Nephron progenitor cell (in vitro differentiated cells): ENCODE measurements at regions not wholly inside any gene's neighbourhood (a gene's known extent, or its start where the extent isn't known, plus 50 kb on each side); places are given as distances from the start of the nearest gene placed in this dataset.

ENCODE experiments used
- DNase-seq: peaks from one replicate; pipeline ENCODE4 v3.0.0; 2021
- H3K27ac Mint-ChIP-seq: 2 replicates; pipeline ENCODE4 v1.8.0; 2021; ENCODE audit warnings: mild to moderate bottlenecking, moderate library complexity, mixed read lengths
- H3K27me3 Mint-ChIP-seq: 2 replicates; pipeline ENCODE4 v1.8.0; 2021; ENCODE audit warnings: mild to moderate bottlenecking, low read depth, mixed read lengths; ENCODE audit not compliant: poor library complexity
- H3K36me3 Mint-ChIP-seq: 2 replicates; pipeline ENCODE4 v1.8.0; 2021; ENCODE audit warnings: low read depth, mixed read lengths
- H3K4me1 Mint-ChIP-seq: 2 replicates; pipeline ENCODE4 v1.8.0; 2021; ENCODE audit warnings: mixed read lengths
- H3K4me3 Mint-ChIP-seq: 2 replicates; pipeline ENCODE4 v1.8.0; 2021; ENCODE audit warnings: mild to moderate bottlenecking, moderate library complexity, mixed read lengths
- H3K9me3 Mint-ChIP-seq: 2 replicates; pipeline ENCODE4 v1.8.0; 2021; ENCODE audit warnings: mild to moderate bottlenecking, moderate library complexity, mixed read lengths
- CTCF ChIP-seq: fragments of 200-600 bp; sonication (generic); IDR thresholded peaks from 2 replicates; pipeline ENCODE4 v1.5.0; 2021; ENCODE audit warnings: antibody characterized with exemption

- no peak for TF ChIP-seq CTCF
- Mint-ChIP-seq H3K36me3 (no peaks in the 10 kb centered on the region), H3K4me3 (no peak overlapping the region), H3K27me3 (peaks cover 5% of the 10 kb centered on the region), H3K9me3 (peaks cover 7% of the 10 kb centered on the region), H3K27ac (no peak overlapping the region), H3K4me1 (no peaks in the 10 kb centered on the region)
- DNase-seq, result no peak
Measured at GRCh38 chr10:94077042-94077441, 83.3 kb downstream of the PLCE1 start.

- TF ChIP-seq CTCF, result no peak
- H3K27me3 Mint-ChIP-seq, result no peaks in the 10 kb centered on the region
- H3K4me1 Mint-ChIP-seq, result no peaks in the 10 kb centered on the region
- no peak overlapping the region for H3K27ac Mint-ChIP-seq
- no peak for DNase-seq
- no peaks in the 10 kb centered on the region for H3K36me3 Mint-ChIP-seq
- H3K4me3 Mint-ChIP-seq, result no peak overlapping the region
- peaks cover 8% of the 10 kb centered on the region for H3K9me3 Mint-ChIP-seq
Measured at GRCh38 chr10:94080108-94080507, 86.4 kb downstream of the PLCE1 start.

GRCh38 chr10:94083662-94084265 lies 90.0 kb downstream of the PLCE1 start:
- Mint-ChIP-seq H3K27me3 (no peaks in the 10 kb centered on the region), H3K27ac (no peak overlapping the region), H3K9me3 (peaks cover 8% of the 10 kb centered on the region), H3K4me3 (no peak overlapping the region), H3K4me1 (no peaks in the 10 kb centered on the region), H3K36me3 (no peaks in the 10 kb centered on the region)
- no peak for TF ChIP-seq CTCF
- no peak for DNase-seq

- Mint-ChIP-seq H3K36me3 (no peaks in the 10 kb centered on the region), H3K27me3 (no peaks in the 10 kb centered on the region), H3K4me1 (no peaks in the 10 kb centered on the region), H3K4me3 (no peak overlapping the region), H3K9me3 (peaks cover 8% of the 10 kb centered on the region), H3K27ac (no peak overlapping the region)
- no peak for DNase-seq
- no peak for TF ChIP-seq CTCF
Measured at GRCh38 chr10:94084344-94084743, 90.6 kb downstream of the PLCE1 start.

- Mint-ChIP-seq H3K27me3 (no peaks in the 10 kb centered on the region), H3K4me3 (no peak overlapping the region), H3K36me3 (no peaks in the 10 kb centered on the region), H3K27ac (no peak overlapping the region), H3K4me1 (no peaks in the 10 kb centered on the region), H3K9me3 (peaks cover 8% of the 10 kb centered on the region)
- DNase-seq, result no peak
- TF ChIP-seq CTCF, result no peak
Measured at GRCh38 chr10:94085288-94085687, 91.6 kb downstream of the PLCE1 start.

- Mint-ChIP-seq H3K36me3 (no peaks in the 10 kb centered on the region), H3K9me3 (peaks cover 8% of the 10 kb centered on the region), H3K4me3 (no peak overlapping the region), H3K27ac (no peak overlapping the region), H3K4me1 (no peaks in the 10 kb centered on the region), H3K27me3 (no peaks in the 10 kb centered on the region)
- no peak for DNase-seq
- no peak for TF ChIP-seq CTCF
Measured at GRCh38 chr10:94085766-94086437, 92.2 kb downstream of the PLCE1 start.
